ENCODE measurements at regions not wholly inside any gene's neighbourhood (a gene's known extent, or its start where the extent isn't known, plus 50 kb on each side); places are given as distances from the start of the nearest gene placed in this dataset.

- DNase-seq = no peak
- no peaks in the 10 kb centered on the region for H3K27me3 ChIP-seq (ENCODE audit: control insufficient read depth, insufficient read depth, low read length)
- H3K4me3 ChIP-seq (ENCODE audit: low read length) = no peak overlapping the region
- no CpG with 5 or more reads among the region's 1 CpG for WGBS (ENCODE audit: insufficient coverage, low lambda C conversion rate)
- H3K4me1 ChIP-seq (ENCODE audit: control insufficient read depth, insufficient read depth, low read length) = no peaks in the 10 kb centered on the region
- peaks cover 10% of the 10 kb centered on the region for H3K9me3 ChIP-seq (ENCODE audit: control insufficient read depth, low read depth, low read length)
- no peak overlapping the region for H3K27ac ChIP-seq (ENCODE audit: low read length)
- no peaks in the 10 kb centered on the region for H3K36me3 ChIP-seq (ENCODE audit: control insufficient read depth, insufficient read depth, low read length)
These were observed 112.4 kb upstream of the RAI14 start for GRCh38 chr5:34543687-34544086.

- Histone ChIP-seq H3K36me3 (ENCODE audit: control insufficient read depth, insufficient read depth, low read length) (no peaks in the 10 kb centered on the region), H3K4me3 (ENCODE audit: low read length) (no peak overlapping the region), H3K4me1 (ENCODE audit: control insufficient read depth, insufficient read depth, low read length) (no peaks in the 10 kb centered on the region), H3K27me3 (ENCODE audit: control insufficient read depth, insufficient read depth, low read length) (no peaks in the 10 kb centered on the region), H3K27ac (ENCODE audit: low read length) (no peak overlapping the region), H3K9me3 (ENCODE audit: control insufficient read depth, low read depth, low read length) (peaks cover 10% of the 10 kb centered on the region)
- no peak for DNase-seq
- 80% methylated on average over 1 of the region's 1 CpG for WGBS (ENCODE audit: insufficient coverage, low lambda C conversion rate)
These were observed 111.7 kb upstream of the RAI14 start for GRCh38 chr5:34544403-34544802.

GRCh38 chr5:34545164-34545563, 111.0 kb upstream of the RAI14 start:
- no peaks in the 10 kb centered on the region for H3K36me3 ChIP-seq (ENCODE audit: control insufficient read depth, insufficient read depth, low read length)
- no peaks in the 10 kb centered on the region for H3K27me3 ChIP-seq (ENCODE audit: control insufficient read depth, insufficient read depth, low read length)
- H3K4me3 ChIP-seq (ENCODE audit: low read length) = no peak overlapping the region
- H3K4me1 ChIP-seq (ENCODE audit: control insufficient read depth, insufficient read depth, low read length) = no peaks in the 10 kb centered on the region
- DNase-seq = no peak
- H3K9me3 ChIP-seq (ENCODE audit: control insufficient read depth, low read depth, low read length) = peaks cover 10% of the 10 kb centered on the region
- no CpG with 5 or more reads among the region's 3 CpGs for WGBS (ENCODE audit: insufficient coverage, low lambda C conversion rate)
- H3K27ac ChIP-seq (ENCODE audit: low read length) = no peak overlapping the region

- no peak overlapping the region for H3K27ac ChIP-seq (ENCODE audit: low read length)
- H3K27me3 ChIP-seq (ENCODE audit: control insufficient read depth, insufficient read depth, low read length) = no peaks in the 10 kb centered on the region
- no peak overlapping the region for H3K4me3 ChIP-seq (ENCODE audit: low read length)
- no peaks in the 10 kb centered on the region for H3K4me1 ChIP-seq (ENCODE audit: control insufficient read depth, insufficient read depth, low read length)
- peaks cover 10% of the 10 kb centered on the region for H3K9me3 ChIP-seq (ENCODE audit: control insufficient read depth, low read depth, low read length)
- DNase-seq = no peak
- WGBS (ENCODE audit: insufficient coverage, low lambda C conversion rate) = no CpG with 5 or more reads among the region's 2 CpGs
- no peaks in the 10 kb centered on the region for H3K36me3 ChIP-seq (ENCODE audit: control insufficient read depth, insufficient read depth, low read length)
These were observed 110.5 kb upstream of the RAI14 start for GRCh38 chr5:34545626-34546025.

- no peak overlapping the region for H3K27ac ChIP-seq (ENCODE audit: low read length)
- WGBS (ENCODE audit: insufficient coverage, low lambda C conversion rate) = no CpG with 5 or more reads among the region's 2 CpGs
- peaks cover 3% of the 10 kb centered on the region for H3K4me1 ChIP-seq (ENCODE audit: control insufficient read depth, insufficient read depth, low read length)
- peaks cover 7% of the 10 kb centered on the region for H3K9me3 ChIP-seq (ENCODE audit: control insufficient read depth, low read depth, low read length)
- no peak for DNase-seq
- H3K27me3 ChIP-seq (ENCODE audit: control insufficient read depth, insufficient read depth, low read length) = no peaks in the 10 kb centered on the region
- no peaks in the 10 kb centered on the region for H3K36me3 ChIP-seq (ENCODE audit: control insufficient read depth, insufficient read depth, low read length)
- no peak overlapping the region for H3K4me3 ChIP-seq (ENCODE audit: low read length)
These were observed 108.6 kb upstream of the RAI14 start for GRCh38 chr5:34547300-34548085.

- H3K27me3 ChIP-seq (ENCODE audit: control insufficient read depth, insufficient read depth, low read length) = no peaks in the 10 kb centered on the region
- H3K9me3 ChIP-seq (ENCODE audit: control insufficient read depth, low read depth, low read length) = peaks cover 7% of the 10 kb centered on the region
- no peak for DNase-seq
- no CpG with 5 or more reads among the region's 1 CpG for WGBS (ENCODE audit: insufficient coverage, low lambda C conversion rate)
- H3K27ac ChIP-seq (ENCODE audit: low read length) = no peak overlapping the region
- peaks cover 3% of the 10 kb centered on the region for H3K4me1 ChIP-seq (ENCODE audit: control insufficient read depth, insufficient read depth, low read length)
- no peaks in the 10 kb centered on the region for H3K36me3 ChIP-seq (ENCODE audit: control insufficient read depth, insufficient read depth, low read length)
- H3K4me3 ChIP-seq (ENCODE audit: low read length) = no peak overlapping the region
These were observed 108.1 kb upstream of the RAI14 start for GRCh38 chr5:34548086-34548403.

GRCh38 chr5:34550247-34550646, 105.9 kb upstream of the RAI14 start:
- Histone ChIP-seq H3K27ac (ENCODE audit: low read length) (no peak overlapping the region), H3K36me3 (ENCODE audit: control insufficient read depth, insufficient read depth, low read length) (no peaks in the 10 kb centered on the region), H3K27me3 (ENCODE audit: control insufficient read depth, insufficient read depth, low read length) (no peaks in the 10 kb centered on the region), H3K4me3 (ENCODE audit: low read length) (no peak overlapping the region), H3K4me1 (ENCODE audit: control insufficient read depth, insufficient read depth, low read length) (peaks cover 7% of the 10 kb centered on the region), H3K9me3 (ENCODE audit: control insufficient read depth, low read depth, low read length) (peaks cover 3% of the 10 kb centered on the region)
- DNase-seq = no peak
- WGBS (ENCODE audit: insufficient coverage, low lambda C conversion rate) = 100% methylated on average over 1 of the region's 2 CpGs

- Histone ChIP-seq H3K4me1 (ENCODE audit: control insufficient read depth, insufficient read depth, low read length) (peaks cover 14% of the 10 kb centered on the region), H3K4me3 (ENCODE audit: low read length) (no peak overlapping the region), H3K36me3 (ENCODE audit: control insufficient read depth, insufficient read depth, low read length) (no peaks in the 10 kb centered on the region), H3K27ac (ENCODE audit: low read length) (no peak overlapping the region), H3K9me3 (ENCODE audit: control insufficient read depth, low read depth, low read length) (peaks cover 3% of the 10 kb centered on the region), H3K27me3 (ENCODE audit: control insufficient read depth, insufficient read depth, low read length) (no peaks in the 10 kb centered on the region)
- WGBS (ENCODE audit: insufficient coverage, low lambda C conversion rate) = no CpG with 5 or more reads among the region's 3 CpGs
- no peak for DNase-seq
These were observed 105.2 kb upstream of the RAI14 start for GRCh38 chr5:34550964-34551363.

- no peak for DNase-seq
- Histone ChIP-seq H3K27ac (ENCODE audit: low read length) (no peak overlapping the region), H3K27me3 (ENCODE audit: control insufficient read depth, insufficient read depth, low read length) (no peaks in the 10 kb centered on the region), H3K4me1 (ENCODE audit: control insufficient read depth, insufficient read depth, low read length) (peaks cover 21% of the 10 kb centered on the region), H3K36me3 (ENCODE audit: control insufficient read depth, insufficient read depth, low read length) (no peaks in the 10 kb centered on the region), H3K9me3 (ENCODE audit: control insufficient read depth, low read depth, low read length) (peaks cover under 1% of the 10 kb centered on the region), H3K4me3 (ENCODE audit: low read length) (no peak overlapping the region)
- WGBS (ENCODE audit: insufficient coverage, low lambda C conversion rate) = 80% methylated on average over 1 of the region's 4 CpGs
These were observed 104.2 kb upstream of the RAI14 start for GRCh38 chr5:34551911-34552433.

GRCh38 chr5:34552686-34553085, 103.4 kb upstream of the RAI14 start:
- Histone ChIP-seq H3K36me3 (ENCODE audit: control insufficient read depth, insufficient read depth, low read length) (no peaks in the 10 kb centered on the region), H3K4me1 (ENCODE audit: control insufficient read depth, insufficient read depth, low read length) (peaks cover 25% of the 10 kb centered on the region), H3K27me3 (ENCODE audit: control insufficient read depth, insufficient read depth, low read length) (no peaks in the 10 kb centered on the region), H3K27ac (ENCODE audit: low read length) (no peak overlapping the region), H3K4me3 (ENCODE audit: low read length) (no peak overlapping the region), H3K9me3 (ENCODE audit: control insufficient read depth, low read depth, low read length) (no peaks in the 10 kb centered on the region)
- no CpG with 5 or more reads among the region's 3 CpGs for WGBS (ENCODE audit: insufficient coverage, low lambda C conversion rate)
- DNase-seq = no peak

GRCh38 chr5:34553581-34553980, 102.5 kb upstream of the RAI14 start:
- Histone ChIP-seq H3K27ac (ENCODE audit: low read length) (no peak overlapping the region), H3K4me1 (ENCODE audit: control insufficient read depth, insufficient read depth, low read length) (peaks cover 25% of the 10 kb centered on the region), H3K36me3 (ENCODE audit: control insufficient read depth, insufficient read depth, low read length) (no peaks in the 10 kb centered on the region), H3K9me3 (ENCODE audit: control insufficient read depth, low read depth, low read length) (no peaks in the 10 kb centered on the region), H3K4me3 (ENCODE audit: low read length) (no peak overlapping the region), H3K27me3 (ENCODE audit: control insufficient read depth, insufficient read depth, low read length) (no peaks in the 10 kb centered on the region)
- no CpG with 5 or more reads among the region's 3 CpGs for WGBS (ENCODE audit: insufficient coverage, low lambda C conversion rate)
- DNase-seq = no peak
